GM23338 (cell line): ENCODE measurements at regions not wholly inside any gene's neighbourhood (a gene's known extent, or its start where the extent isn't known, plus 50 kb on each side); places are given as distances from the start of the nearest gene placed in this dataset.

ENCODE experiments used
- ATAC-seq: fragments of 200-7000 bp; cut with Tn5 transposase; 3 replicates; pipeline ENCODE4 v1.9.1; 2020
- DNase-seq: peaks from one replicate; pipeline ENCODE4 v3.0.0-alpha.2; 2015; ENCODE audit warnings: low spot score
- H2AFZ ChIP-seq: fragments of 200-600 bp; sonication (generic); 2 replicates; pipeline ENCODE4 v1.8.0; 2016; ENCODE audit warnings: antibody characterized with exemption, mild to moderate bottlenecking, moderate library complexity
- H3F3A ChIP-seq: fragments of 200-600 bp; sonication (generic); replicated peaks from 2 replicates; pipeline ENCODE4 v1.8.0; 2017; ENCODE audit warnings: antibody characterized with exemption, mixed run types, low read depth
- H3K27ac ChIP-seq: fragments of 200-600 bp; sonication (generic); 2 replicates; pipeline ENCODE4 v1.6.1; 2016; ENCODE audit warnings: low read depth
- H3K27me3 ChIP-seq: fragments of 200-600 bp; sonication (generic); 2 replicates; pipeline ENCODE4 v1.8.0; 2016; ENCODE audit warnings: mild to moderate bottlenecking, mixed run types, moderate library complexity; ENCODE audit not compliant: insufficient read depth
- H3K36me3 ChIP-seq: fragments of 200-600 bp; sonication (generic); 2 replicates; pipeline ENCODE4 v1.8.0; 2016; ENCODE audit warnings: mild to moderate bottlenecking; ENCODE audit not compliant: insufficient read depth
- H3K4me1 ChIP-seq: fragments of 200-600 bp; sonication (generic); 2 replicates; pipeline ENCODE4 v1.8.0; 2016; ENCODE audit warnings: mild to moderate bottlenecking, moderate library complexity; ENCODE audit not compliant: insufficient read depth
- H3K4me2 ChIP-seq: fragments of 200-600 bp; sonication (generic); 2 replicates; pipeline ENCODE4 v1.7.1; 2017; ENCODE audit warnings: mixed run types
- H3K4me3 ChIP-seq: fragments of 200-600 bp; sonication (generic); 2 replicates; pipeline ENCODE4 v1.6.1; 2016; ENCODE audit warnings: mixed run types
- H3K79me2 ChIP-seq: fragments of 200-600 bp; sonication (generic); replicated peaks from 2 replicates; pipeline ENCODE4 v1.8.0; 2017; ENCODE audit warnings: mild to moderate bottlenecking; ENCODE audit not compliant: insufficient read depth
- H3K9me2 ChIP-seq: fragments of 200-600 bp; sonication (generic); 2 replicates; pipeline ENCODE4 v1.8.0; 2017; ENCODE audit not compliant: insufficient read depth
- H4K20me1 ChIP-seq: fragments of 200-600 bp; sonication (generic); replicated peaks from 2 replicates; pipeline ENCODE4 v1.8.0; 2017; ENCODE audit warnings: mild to moderate bottlenecking; ENCODE audit not compliant: insufficient read depth
- H3K27ac Mint-ChIP-seq: 2 replicates; pipeline ENCODE4 v1.8.0; 2020; ENCODE audit warnings: inconsistent platforms, mild to moderate bottlenecking, moderate library complexity, mixed read lengths
- H3K27me3 Mint-ChIP-seq: 3 replicates; pipeline ENCODE4 v1.8.0; 2022; ENCODE audit warnings: low read depth, mild to moderate bottlenecking, moderate library complexity, mixed read lengths, inconsistent platforms; ENCODE audit not compliant: insufficient read depth, poor library complexity
- H3K36me3 Mint-ChIP-seq: 3 replicates; pipeline ENCODE4 v1.8.0; 2021; ENCODE audit warnings: low read depth, mild to moderate bottlenecking, inconsistent platforms, moderate library complexity, mixed read lengths
- H3K4me1 Mint-ChIP-seq: 3 replicates; pipeline ENCODE4 v1.8.0; 2020; ENCODE audit warnings: mild to moderate bottlenecking, inconsistent platforms, mixed read lengths
- H3K4me3 Mint-ChIP-seq: 3 replicates; pipeline ENCODE4 v1.8.0; 2021; ENCODE audit warnings: moderate library complexity, mild to moderate bottlenecking, inconsistent platforms, mixed read lengths
- H3K9me3 Mint-ChIP-seq: 3 replicates; pipeline ENCODE4 v1.8.0; 2020; ENCODE audit warnings: moderate library complexity, mild to moderate bottlenecking, inconsistent platforms, mixed read lengths
- CTCF ChIP-seq, 2 experiments: fragments of 200-600 bp in 1 of 2; sonication (generic) in 1 of 2; conservative IDR thresholded peaks; 2 replicates each; pipeline versions ENCODE4 v1.5.1 to v1.6.1; 2016 to 2017; ENCODE audit warnings: antibody characterized with exemption in 2 of 2, low read depth in 2 of 2, mild to moderate bottlenecking in 2 of 2, moderate library complexity in 1 of 2
- ETS1 ChIP-seq: IDR thresholded peaks from 2 replicates; pipeline ENCODE4 v1.6.1; 2016; ENCODE audit warnings: antibody characterized with exemption
- EZH2 ChIP-seq: fragments of 200-600 bp; sonication (generic); IDR thresholded peaks from one replicate; pipeline ENCODE4 v1.8.0; 2017; ENCODE audit warnings: antibody characterized with exemption, mild to moderate bottlenecking, low read depth; ENCODE audit not compliant: unreplicated experiment
- EZH2phosphoT487 ChIP-seq: fragments of 200-600 bp; sonication (generic); IDR thresholded peaks from one replicate; pipeline ENCODE4 v1.8.1; 2018; ENCODE audit warnings: antibody characterized with exemption; ENCODE audit not compliant: unreplicated experiment
- REST ChIP-seq: IDR thresholded peaks from one replicate; pipeline ENCODE4 v1.6.1; 2018; ENCODE audit warnings: antibody characterized with exemption; ENCODE audit not compliant: unreplicated experiment
- STAT1 ChIP-seq: IDR thresholded peaks from one replicate; pipeline ENCODE4 v1.6.1; 2016; ENCODE audit warnings: antibody characterized with exemption; ENCODE audit not compliant: unreplicated experiment
- ZNF114 ChIP-seq: fragments of 250-450 bp; sonication (Bioruptor Pico); IDR thresholded peaks from 2 replicates; pipeline ENCODE4 v1.5.0; 2020; ENCODE audit warnings: mild to moderate bottlenecking, moderate library complexity
- ZNF462 ChIP-seq: fragments of 250-450 bp; sonication (Bioruptor Pico); IDR thresholded peaks from 2 replicates; pipeline ENCODE4 v1.5.0; 2020; ENCODE audit warnings: mild to moderate bottlenecking, moderate library complexity

- Histone ChIP-seq H3K4me3 (no peak overlapping the region), H3K27ac (no peak overlapping the region), H3K36me3 (no peaks in the 10 kb centered on the region), H3K4me2 (no peak overlapping the region), H3F3A (no peaks in the 10 kb centered on the region), H3K9me2 (peaks cover 4% of the 10 kb centered on the region; the same call in 1 of the 2 replicates), H3K4me1 (peaks cover 22% of the 10 kb centered on the region), H4K20me1 (no peaks in the 10 kb centered on the region), H3K27me3 (peaks cover 23% of the 10 kb centered on the region; the same call in 1 of the 2 replicates), H3K79me2 (no peaks in the 10 kb centered on the region), H2AFZ (no peak overlapping the region; the same call in 1 of the 2 replicates)
- Mint-ChIP-seq H3K9me3 (no peaks in the 10 kb centered on the region), H3K27me3 (peaks cover 19% of the 10 kb centered on the region), H3K4me1 (peaks cover 23% of the 10 kb centered on the region), H3K4me3 (no peak overlapping the region), H3K27ac (no peak overlapping the region), H3K36me3 (no peaks in the 10 kb centered on the region)
- TF ChIP-seq EZH2phosphoT487 (no peak), ZNF462 (CRISPR knock-in tag) (no peak), CTCF (conservative IDR thresholded peaks at IDR 0.05; ENCODE audit: low read depth in 2 of 2) (no peak), ZNF114 (CRISPR knock-in tag) (no peak), STAT1 (no peak), REST (no peak), ETS1 (no peak), EZH2 (no peak)
- ATAC-seq (no peak), DNase-seq (no peak)
Measured at GRCh38 chr7:128158370-128158769, 82.7 kb upstream of the LEP start.
